T-helper 2 cell (primary cell): ENCODE measurements at regions not wholly inside any gene's neighbourhood (a gene's known extent, or its start where the extent isn't known, plus 50 kb on each side); places are given as distances from the start of the nearest gene placed in this dataset.

ENCODE experiments used
- DNase-seq, 5 experiments: peaks; one replicate each; pipeline versions ENCODE4 v3.0.0 to v3.0.0-alpha.2; 2012 to 2022

GRCh38 chr11:119880143-119880542 is 151.1 kb upstream of the NECTIN1 start:
- DNase-seq, result no peak

DNA sequence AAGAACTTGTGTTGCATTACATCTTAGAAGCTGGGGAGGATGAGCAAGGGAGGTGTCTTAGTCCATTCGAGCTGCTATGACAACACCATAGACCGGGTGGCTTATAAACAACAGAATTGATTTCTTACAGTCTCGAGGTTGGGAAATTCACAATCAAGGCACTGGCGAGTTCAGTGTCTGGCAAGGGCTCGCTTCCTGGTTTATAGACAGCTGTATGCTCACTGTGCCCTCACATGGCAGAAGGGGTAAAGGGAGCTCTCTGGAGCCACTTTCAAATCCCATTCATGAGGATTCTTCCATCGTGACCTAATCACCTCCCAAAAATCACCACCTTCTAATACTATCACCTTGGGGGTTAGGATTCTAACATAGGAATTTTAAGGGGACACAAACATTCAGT is 150.0 kb upstream of the NECTIN1 start:
- DNase-seq, result no peak

GRCh38 chr11:119876841-119877240 is 147.8 kb upstream of the NECTIN1 start:
- no peak for DNase-seq

DNA sequence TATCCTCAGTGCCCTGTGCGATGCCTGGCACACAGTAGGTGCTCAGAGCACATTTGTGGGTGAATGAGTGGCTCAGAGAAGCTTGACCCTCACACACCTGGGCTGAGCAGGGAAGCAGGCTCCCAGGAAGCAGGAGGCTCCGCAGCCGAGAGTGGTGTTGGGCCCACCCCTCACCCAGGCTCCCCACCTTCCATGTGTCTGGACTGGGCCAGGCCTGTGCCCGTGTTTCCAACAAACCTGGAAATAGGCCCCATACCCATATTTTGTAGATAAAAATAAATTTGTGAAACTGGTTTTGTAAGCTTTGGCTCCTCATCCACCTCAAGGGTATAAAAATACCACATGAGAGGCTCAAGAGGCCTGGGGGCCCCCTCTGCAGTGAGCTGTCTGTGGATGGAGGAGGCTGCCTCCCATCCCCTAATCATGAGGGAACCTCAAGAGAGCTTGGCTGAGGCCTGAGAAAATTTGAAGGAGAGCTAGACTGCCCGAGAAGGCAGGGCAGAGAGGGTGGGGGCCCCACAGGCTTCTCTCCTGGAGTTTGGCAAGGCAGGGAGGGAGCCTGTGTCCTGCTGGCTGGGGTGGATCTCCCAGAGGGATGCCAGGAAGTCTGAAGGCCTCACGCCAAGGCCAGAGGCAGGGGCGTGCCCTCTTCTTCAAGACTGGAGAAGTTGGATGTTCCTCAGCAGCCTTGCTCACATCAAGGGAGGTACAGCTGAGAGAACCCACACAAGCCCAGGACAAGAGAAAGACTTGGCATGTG is 147.0 kb upstream of the NECTIN1 start:
- no peak for DNase-seq

DNA sequence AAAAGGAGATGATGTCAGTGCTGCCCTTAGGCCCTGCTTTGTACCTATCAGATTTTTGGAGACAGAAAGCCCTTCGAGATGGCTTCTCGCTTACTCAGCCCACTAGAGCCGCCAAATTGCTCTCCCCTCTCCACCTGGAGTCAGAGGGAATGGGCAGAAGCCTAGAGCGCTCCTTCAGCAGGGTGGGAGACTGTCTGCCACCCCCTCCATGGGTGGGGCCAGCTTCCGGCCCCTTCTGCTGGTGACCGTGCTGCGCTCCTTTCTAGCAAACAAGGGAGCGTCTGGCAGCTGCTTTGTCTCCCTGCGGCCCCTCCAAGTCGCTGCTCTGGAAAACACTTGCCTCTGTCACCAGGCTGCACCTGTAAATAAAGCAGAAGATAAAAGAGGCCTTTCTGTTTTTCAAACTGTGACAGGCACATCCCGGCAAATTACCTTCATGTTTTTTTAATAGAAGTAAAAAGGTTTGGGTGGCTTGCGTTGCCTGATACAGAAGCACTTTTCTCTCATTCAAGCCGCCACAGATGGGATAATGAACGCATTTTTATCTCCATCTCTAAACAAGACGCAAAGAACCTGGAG is 145.7 kb upstream of the NECTIN1 start:
- DNase-seq, result no peak

- DNase-seq, result no peak
Observed at GRCh38 chr11:119873761-119874421, 144.9 kb upstream of the NECTIN1 start.

GRCh38 chr11:119872611-119873310 is 143.8 kb upstream of the NECTIN1 start:
- DNase-seq, result no peak

GRCh38 chr11:119865661-119866156 is 136.7 kb upstream of the NECTIN1 start:
- DNase-seq, result no peak

DNA sequence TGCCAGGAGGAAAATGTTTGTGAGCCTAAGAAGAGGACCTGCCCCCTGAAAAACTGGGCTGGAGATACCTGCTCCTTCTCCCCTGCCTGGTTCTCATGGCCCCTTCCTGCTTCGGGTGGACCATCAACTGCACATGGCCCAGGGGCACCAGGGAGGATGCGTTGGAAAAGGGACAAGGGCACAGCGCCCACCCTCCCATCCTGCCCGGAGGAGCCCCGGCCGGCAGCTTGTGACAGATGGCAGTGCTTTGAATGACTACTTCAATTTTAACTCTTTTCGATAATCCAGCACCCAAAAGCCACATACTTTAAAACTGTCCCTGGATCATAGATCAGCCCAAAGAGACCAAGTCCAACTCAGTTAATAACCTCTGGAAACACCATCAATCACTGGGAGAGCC is 135.8 kb upstream of the NECTIN1 start:
- DNase-seq, result no peak

DNA sequence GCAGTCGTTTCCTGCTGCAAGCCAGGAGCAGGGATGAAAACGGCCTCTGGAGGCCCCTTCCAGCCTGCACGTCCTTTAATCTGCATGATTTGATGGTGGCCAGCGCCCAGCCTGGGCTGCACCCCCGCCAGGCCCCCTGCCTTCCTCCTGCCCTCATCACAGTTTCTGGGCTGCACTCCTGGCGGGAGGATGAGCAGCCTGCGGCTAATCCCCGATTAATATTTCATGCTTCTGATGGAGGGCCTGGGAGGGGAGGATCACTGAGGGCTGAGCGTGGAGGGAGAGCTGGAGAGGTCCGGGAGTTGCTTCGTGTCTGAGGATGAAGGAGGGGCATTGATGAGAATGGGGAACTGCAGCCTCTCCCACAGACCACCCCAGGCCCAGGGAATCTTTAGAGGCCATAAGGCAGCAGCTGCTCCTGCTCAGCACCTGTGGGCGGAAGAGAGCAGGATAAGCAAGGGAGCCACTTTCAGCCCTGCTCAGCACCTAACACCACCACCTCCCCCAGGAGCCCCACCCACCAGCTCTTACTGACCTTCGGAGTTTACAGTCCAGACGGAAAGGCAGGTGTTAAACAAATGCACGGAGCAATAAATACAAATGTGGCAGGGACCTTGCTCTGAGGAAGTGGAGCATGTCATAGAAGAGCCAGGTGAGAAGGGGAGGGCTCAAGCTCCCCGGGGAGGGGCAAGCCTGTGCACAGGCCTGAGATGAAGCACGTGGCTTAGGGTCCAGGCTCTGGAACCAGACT is 135.0 kb upstream of the NECTIN1 start:
- DNase-seq, result no peak

DNA sequence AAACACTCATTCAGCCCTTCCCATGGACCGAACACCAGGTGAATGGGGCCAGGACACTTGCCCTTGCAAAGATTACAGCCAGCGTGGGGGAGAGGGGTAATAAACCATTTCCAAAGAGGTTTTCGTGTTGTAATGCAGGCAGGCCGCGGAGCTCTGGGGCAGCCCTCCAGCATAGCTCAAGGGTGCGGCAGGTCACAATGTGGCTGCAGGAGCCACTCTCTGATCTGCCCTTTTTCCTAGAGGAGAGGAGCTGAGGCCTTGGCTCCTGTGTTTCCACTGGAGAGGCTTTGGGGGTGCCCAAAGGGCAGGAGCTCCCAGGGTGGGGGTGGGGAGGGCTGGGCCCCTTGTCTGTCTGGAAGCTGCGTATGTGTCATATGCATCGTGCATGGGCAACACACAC is 134.2 kb upstream of the NECTIN1 start:
- no peak for DNase-seq

DNA sequence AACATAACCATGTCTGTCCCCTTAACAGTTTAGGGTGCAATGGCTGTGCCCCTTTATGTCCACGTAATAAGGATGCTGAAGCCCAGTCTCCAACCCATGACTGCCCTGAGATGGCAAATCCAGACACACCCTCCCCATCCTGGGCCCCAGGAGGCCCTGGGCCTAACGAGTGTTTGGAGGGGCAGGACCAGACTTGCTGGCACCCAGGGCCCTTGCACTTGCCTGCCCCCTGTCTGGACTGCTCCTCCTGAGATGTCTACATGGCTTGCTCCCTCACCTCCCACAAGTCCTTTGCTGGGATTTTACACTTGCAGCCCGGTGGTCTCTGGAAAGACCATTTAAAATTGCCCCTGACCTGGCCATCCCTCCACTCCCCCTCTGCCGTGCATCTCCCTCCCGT is 132.2 kb upstream of the NECTIN1 start:
- DNase-seq, result no peak

DNA sequence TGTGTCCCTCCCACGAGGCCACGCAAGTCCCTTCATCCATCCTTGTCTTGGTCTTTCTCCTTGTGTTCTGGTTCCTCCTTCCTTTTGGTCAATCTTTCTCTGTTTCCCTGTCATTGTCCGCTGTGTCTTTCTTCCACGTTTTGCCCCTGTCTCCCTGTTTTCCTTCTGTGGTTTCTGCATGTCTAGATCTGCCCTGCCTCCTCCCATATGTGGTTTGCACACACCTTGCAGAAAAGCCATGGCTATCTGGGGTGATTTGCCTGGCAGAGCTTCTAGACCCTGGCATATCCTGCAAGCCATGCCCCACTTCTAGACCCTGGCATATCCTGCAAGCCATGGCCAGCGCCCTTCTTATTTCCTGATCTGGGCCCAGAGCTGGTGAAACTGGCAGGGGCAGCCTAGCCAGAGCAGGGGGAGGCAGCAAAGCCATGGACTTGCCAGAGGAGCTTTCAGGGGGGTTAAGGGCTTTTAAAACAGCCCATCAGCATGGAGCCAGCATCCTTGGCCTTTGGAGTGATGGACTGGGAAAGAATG is 131.6 kb upstream of the NECTIN1 start:
- no peak for DNase-seq

- no peak for DNase-seq
Observed at GRCh38 chr11:119859684-119860083, 130.7 kb upstream of the NECTIN1 start.

DNA sequence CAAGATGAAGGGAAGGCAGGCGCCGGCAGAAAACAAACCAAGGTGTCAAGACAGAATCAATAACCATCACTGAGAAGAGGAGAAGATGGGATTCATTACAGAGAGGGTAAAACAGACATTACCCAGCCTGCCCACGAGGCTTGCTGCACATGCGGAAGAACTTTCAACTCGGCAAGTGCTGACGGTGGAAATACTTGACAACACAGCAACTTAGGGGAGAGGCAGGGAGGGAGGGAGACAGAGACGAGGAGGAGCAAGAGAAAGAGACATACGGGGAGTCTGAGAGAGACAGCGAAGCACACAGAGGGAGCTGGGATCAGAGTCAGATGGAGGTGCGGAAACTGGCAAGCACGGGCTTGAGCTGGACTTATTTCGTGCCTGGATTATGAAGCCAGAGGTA is 129.3 kb upstream of the NECTIN1 start:
- no peak for DNase-seq

- DNase-seq, result no peak
Observed at GRCh38 chr11:119856681-119857485, 127.9 kb upstream of the NECTIN1 start.

- no peak for DNase-seq
Observed at GRCh38 chr11:119855066-119855465, 126.1 kb upstream of the NECTIN1 start.

DNA sequence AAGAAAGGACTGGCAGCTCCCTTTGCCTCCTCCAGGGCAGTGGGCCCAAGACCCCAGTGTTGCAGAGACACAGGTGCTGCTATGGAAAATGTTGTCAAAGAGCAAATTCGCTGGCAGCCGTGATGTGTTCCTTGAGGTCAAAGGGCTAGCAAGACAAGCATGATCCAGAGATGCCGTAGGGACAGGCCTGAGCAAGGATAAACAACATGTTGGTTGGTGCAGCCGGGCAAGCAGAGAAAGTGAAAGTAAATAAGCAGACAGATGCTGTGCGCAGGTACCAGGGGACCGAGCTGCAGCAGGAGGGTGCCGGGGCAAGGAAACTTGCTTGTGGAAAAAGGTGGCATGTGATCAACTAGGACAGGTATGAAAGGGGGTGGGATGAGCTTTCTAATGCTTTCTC is 125.5 kb upstream of the NECTIN1 start:
- no peak for DNase-seq

GRCh38 chr11:119853581-119854360 is 124.8 kb upstream of the NECTIN1 start:
- no peak for DNase-seq

GRCh38 chr11:119852741-119853140 is 123.7 kb upstream of the NECTIN1 start:
- no peak for DNase-seq
